ENCODE measurements at regions not wholly inside any gene's neighbourhood (a gene's known extent, or its start where the extent isn't known, plus 50 kb on each side); places are given as distances from the start of the nearest gene placed in this dataset.

DNA sequence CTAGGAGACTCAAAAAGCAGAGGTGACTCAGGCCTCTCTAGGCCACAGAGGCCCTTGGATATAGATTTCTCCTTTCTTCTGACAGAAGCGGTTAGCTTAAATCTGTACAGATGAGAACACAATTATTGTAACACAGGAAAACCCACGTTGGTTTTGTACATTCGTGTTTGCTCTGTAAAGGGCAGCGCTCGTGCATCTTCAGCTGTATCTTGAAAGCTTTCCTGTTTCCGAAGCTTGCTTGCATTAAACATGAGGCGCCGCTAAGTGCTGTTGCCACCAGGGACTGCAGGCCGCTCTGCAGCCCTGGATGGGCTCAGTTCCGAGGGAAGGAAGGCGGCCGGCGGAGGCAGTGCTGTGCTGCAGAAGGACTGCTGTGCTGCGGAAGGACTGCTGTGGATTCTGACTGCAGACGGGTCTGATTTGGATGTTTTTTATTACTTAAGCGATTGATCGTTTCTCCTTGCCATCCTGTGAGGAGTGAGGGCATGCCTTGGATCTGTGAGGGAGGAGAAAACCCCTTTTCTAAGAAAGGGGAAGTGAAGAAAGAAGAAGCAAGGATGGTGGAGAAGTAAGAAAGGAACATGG, 53.3 kb downstream of the FHIP2A start:
- Histone ChIP-seq H3K79me2 (ENCODE audit: control insufficient read depth in 1 of 2, insufficient read depth in 2 of 2, low read length in 2 of 2) (no peaks in the 10 kb centered on the region), H3K4me2 (ENCODE audit: insufficient read depth in 1 of 2, low read depth in 2 of 2, low read length in 2 of 2) (no peak overlapping the region), H4K91ac (replicated peaks; ENCODE audit: insufficient read length, low read length) (no peak overlapping the region), H3K23ac (ENCODE audit: insufficient read length) (no peak overlapping the region), H2AFZ (ENCODE audit: low read length) (peak overlapping the region; percentile 54; the same call in 1 of the 2 replicates), H2BK12ac (ENCODE audit: low read depth, low read length) (no peak overlapping the region), H3K27ac (ENCODE audit: low read depth, low read length) (no peak overlapping the region), H3K27me3 (replicated peaks in 1 of 4; ENCODE audit: control insufficient read depth in 3 of 4, extremely low read depth in 1 of 4, insufficient read depth in 3 of 4, low read length in 3 of 4) (no peaks in the 10 kb centered on the region), H3K4ac (replicated peaks; ENCODE audit: insufficient read length, low read depth, low read length) (no peak overlapping the region), H3K36me3 (ENCODE audit: control insufficient read depth in 2 of 4, insufficient read depth in 4 of 4, low read length in 3 of 4) (no peaks in the 10 kb centered on the region), H3K23me2 (ENCODE audit: low read depth, low read length) (no peaks in the 10 kb centered on the region), H2BK15ac (ENCODE audit: low read length) (no peak overlapping the region), H2BK20ac (ENCODE audit: low read length) (no peak overlapping the region), H3K18ac (ENCODE audit: extremely low read depth, low read length) (no peak overlapping the region), H3K9me3 (ENCODE audit: insufficient read depth in 2 of 2, low read depth in 1 of 2, low read length in 1 of 2) (no peaks in the 10 kb centered on the region), H2AK5ac (ENCODE audit: low read depth, low read length) (no peak overlapping the region), H3K56ac (replicated peaks; ENCODE audit: insufficient read length, low read depth, low read length) (no peak overlapping the region), H3K4me1 (replicated peaks in 1 of 4; ENCODE audit: control insufficient read depth in 3 of 4, insufficient read depth in 4 of 4, low read length in 3 of 4) (peaks cover 0 to 4% (median 0%) of the 10 kb centered on the region in 4 experiments; a peak in 1 of 7 replicates), H3K4me3 (ENCODE audit: extremely low read depth in 1 of 4, insufficient read depth in 2 of 4, low read depth in 3 of 4, low read length in 4 of 4) (no peak overlapping the region), H3K14ac (ENCODE audit: insufficient read length) (no peak overlapping the region), H4K5ac (ENCODE audit: insufficient read length, low read depth, low read length) (no peak overlapping the region), H2BK120ac (replicated peaks; ENCODE audit: low read depth, low read length) (no peak overlapping the region), H4K20me1 (replicated peaks in 1 of 2; ENCODE audit: control insufficient read depth in 1 of 2, insufficient read depth in 2 of 2, low read length in 2 of 2) (no peaks in the 10 kb centered on the region), H2BK5ac (ENCODE audit: low read depth, low read length) (peak overlapping the region; percentile 37; the same call in 1 of the 2 replicates), H3K79me1 (ENCODE audit: low read depth, low read length) (no peaks in the 10 kb centered on the region), H4K8ac (ENCODE audit: extremely low read depth, insufficient read depth, low read length) (no peak overlapping the region), H3K9ac (replicated peaks in 1 of 4; ENCODE audit: extremely low read depth in 1 of 4, low read depth in 3 of 4, low read length in 3 of 4) (no peak overlapping the region)
- FAIRE-seq (peak; percentile 63), DNase-seq (ENCODE audit: low read depth in 1 of 2, low spot score in 2 of 2) (peak in 1 of 2 experiments; percentile 71)
- POLR2A ChIA-PET (ENCODE audit: partially characterized antibody), result interaction anchor here (1.0 kb wide), 1 partner anchor 23 kb away, joined by 3 read pairs; no protein-coding TSS in a partner anchor
- CTCF ChIA-PET (ENCODE audit: partially characterized antibody), result interaction anchor here (0.7 to 10.5 kb wide), 14 partner anchors 8 to 254 kb away, joined by 3 to 96 read pairs (median 3); no protein-coding TSS in a partner anchor
- WGBS, 2 experiments (ENCODE audit: extremely low coverage in 1 of 2, insufficient coverage in 1 of 2, insufficient read length in 1 of 2, insufficient replicate concordance in 2 of 2, low coverage in 1 of 2, low lambda C conversion rate in 2 of 2, missing lambda C conversion rate in 1 of 2), result 54% methylated on average over 17 of the region's 17 CpGs; no CpG with 5 or more reads in 1 of the 2 experiments
- peak; percentile 32 for TF ChIP-seq TAF7 (optimal IDR thresholded peaks at IDR 0.05; ENCODE audit: borderline replicate concordance, low read depth, low read length)
- peak; percentile 13; the same call in 1 of the 2 replicates for TF ChIP-seq KDM1A (IDR thresholded peaks at IDR 0.05; ENCODE audit: borderline replicate concordance, low read length)
- TF ChIP-seq CBX5 (IDR thresholded peaks at IDR 0.05; ENCODE audit: low read depth, low read length), result no peak
- no peak for TF ChIP-seq CHD2 (IDR thresholded peaks at IDR 0.05; ENCODE audit: low read length)
- TF ChIP-seq YY1 (IDR thresholded peaks at IDR 0.05; ENCODE audit: low read depth, low read length), result 0 out of 2 replicates have a peak, but pooled peaks have one; percentile 14
- TF ChIP-seq, protein P1, sequence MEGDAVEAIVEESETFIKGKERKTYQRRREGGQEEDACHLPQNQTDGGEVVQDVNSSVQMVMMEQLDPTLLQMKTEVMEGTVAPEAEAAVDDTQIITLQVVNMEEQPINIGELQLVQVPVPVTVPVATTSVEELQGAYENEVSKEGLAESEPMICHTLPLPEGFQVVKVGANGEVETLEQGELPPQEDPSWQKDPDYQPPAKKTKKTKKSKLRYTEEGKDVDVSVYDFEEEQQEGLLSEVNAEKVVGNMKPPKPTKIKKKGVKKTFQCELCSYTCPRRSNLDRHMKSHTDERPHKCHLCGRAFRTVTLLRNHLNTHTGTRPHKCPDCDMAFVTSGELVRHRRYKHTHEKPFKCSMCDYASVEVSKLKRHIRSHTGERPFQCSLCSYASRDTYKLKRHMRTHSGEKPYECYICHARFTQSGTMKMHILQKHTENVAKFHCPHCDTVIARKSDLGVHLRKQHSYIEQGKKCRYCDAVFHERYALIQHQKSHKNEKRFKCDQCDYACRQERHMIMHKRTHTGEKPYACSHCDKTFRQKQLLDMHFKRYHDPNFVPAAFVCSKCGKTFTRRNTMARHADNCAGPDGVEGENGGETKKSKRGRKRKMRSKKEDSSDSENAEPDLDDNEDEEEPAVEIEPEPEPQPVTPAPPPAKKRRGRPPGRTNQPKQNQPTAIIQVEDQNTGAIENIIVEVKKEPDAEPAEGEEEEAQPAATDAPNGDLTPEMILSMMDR (IDR thresholded peaks at IDR 0.05; ENCODE audit: control extremely low read depth in 1 of 3, insufficient read depth in 1 of 3, low read depth in 1 of 3, low read length in 3 of 3), result peak; percentile 64 to 75 (median 67)
- TF ChIP-seq NANOG (IDR thresholded peaks at IDR 0.05; ENCODE audit: insufficient read depth, low read depth, low read length, poor library complexity, severe bottlenecking), result peak; percentile 34
- TF ChIP-seq, protein P2, sequence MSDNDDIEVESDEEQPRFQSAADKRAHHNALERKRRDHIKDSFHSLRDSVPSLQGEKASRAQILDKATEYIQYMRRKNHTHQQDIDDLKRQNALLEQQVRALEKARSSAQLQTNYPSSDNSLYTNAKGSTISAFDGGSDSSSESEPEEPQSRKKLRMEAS (IDR thresholded peaks at IDR 0.05), result peak; percentile 22; the same call in 1 of the 2 replicates
- peak; percentile 53 to 68 for TF ChIP-seq RAD21 (IDR thresholded peaks at IDR 0.05 in 1 of 2, conservative IDR thresholded peaks at IDR 0.05 in 1 of 2; ENCODE audit: low read depth in 2 of 2, low read length in 2 of 2)
